ENCODE measurements at regions not wholly inside any gene's neighbourhood (a gene's known extent, or its start where the extent isn't known, plus 50 kb on each side); places are given as distances from the start of the nearest gene placed in this dataset.

GRCh38 chr20:12171923-12172524, 254.3 kb downstream of the BTBD3 start:
- no peak for TF ChIP-seq ZBTB48 (tag by site-specific recombination; IDR thresholded peaks at IDR 0.05)
- no peak for TF ChIP-seq ZNF654 (tag by site-specific recombination; IDR thresholded peaks at IDR 0.05; ENCODE audit: low read depth)
- TF ChIP-seq ZNF701 (tag by site-specific recombination; IDR thresholded peaks at IDR 0.05) = no peak
- no peak for TF ChIP-seq SP7 (tag by site-specific recombination; IDR thresholded peaks at IDR 0.05)
- TF ChIP-seq ZXDB (tag by site-specific recombination; IDR thresholded peaks at IDR 0.05) = no peak
- no peak for TF ChIP-seq ZNF211 (tag by site-specific recombination; IDR thresholded peaks at IDR 0.05; ENCODE audit: low read depth)
- no peak for TF ChIP-seq ZBTB8A (tag by site-specific recombination; IDR thresholded peaks at IDR 0.05)
- TF ChIP-seq CTCF (tag by site-specific recombination; IDR thresholded peaks at IDR 0.05) = no peak
- no peak for TF ChIP-seq TCF7L2 (IDR thresholded peaks at IDR 0.05; ENCODE audit: borderline replicate concordance, low read depth, low read length)
- no peak for TF ChIP-seq BCL11A (tag by site-specific recombination; IDR thresholded peaks at IDR 0.05; ENCODE audit: low read depth)
- no peak for TF ChIP-seq ZNF571 (tag by site-specific recombination; IDR thresholded peaks at IDR 0.05)
- TF ChIP-seq ELK4 (IDR thresholded peaks at IDR 0.05; ENCODE audit: borderline replicate concordance, low read depth, low read length) = no peak
- TF ChIP-seq KLF16 (tag by site-specific recombination; IDR thresholded peaks at IDR 0.05) = no peak
